ENCODE measurements at regions not wholly inside any gene's neighbourhood (a gene's known extent, or its start where the extent isn't known, plus 50 kb on each side); places are given as distances from the start of the nearest gene placed in this dataset.

- Histone ChIP-seq H3K27ac (ENCODE audit: low read length, poor library complexity, severe bottlenecking) (no peak overlapping the region), H4K8ac (ENCODE audit: low read length) (no peak overlapping the region), H4K91ac (ENCODE audit: low read length) (no peak overlapping the region), H3K14ac (ENCODE audit: low read length in 2 of 2) (no peak overlapping the region), H3K4me2 (ENCODE audit: low read length, poor library complexity, severe bottlenecking) (no peak overlapping the region), H3K18ac (ENCODE audit: low read depth in 1 of 2, low read length in 2 of 2) (no peak overlapping the region), H3K4me1 (ENCODE audit: control insufficient read depth, insufficient read depth, low read depth, low read length) (peaks cover 10% of the 10 kb centered on the region), H3K27me3 (ENCODE audit: control insufficient read depth in 1 of 2, insufficient read depth in 1 of 2, low read length in 2 of 2) (peaks cover 0 to 11% of the 10 kb centered on the region in 2 experiments), H3K4me3 (ENCODE audit: insufficient read depth in 1 of 2, low read depth in 1 of 2, low read length in 2 of 2) (no peak overlapping the region), H2BK5ac (ENCODE audit: low read depth, low read length, poor library complexity, severe bottlenecking) (no peak overlapping the region), H2AFZ (ENCODE audit: low read depth, low read length) (no peak overlapping the region), H3K9me3 (ENCODE audit: control insufficient read depth, low read length) (no peaks in the 10 kb centered on the region), H2BK15ac (ENCODE audit: low read depth, poor library complexity, severe bottlenecking) (no peak overlapping the region), H3K9ac (ENCODE audit: low read length) (no peak overlapping the region), H3K23ac (ENCODE audit: low read length in 2 of 2) (no peak overlapping the region), H2BK120ac (ENCODE audit: low read depth, low read length) (no peak overlapping the region), H2AK5ac (ENCODE audit: low read length, severe bottlenecking) (no peak overlapping the region), H3K4ac (ENCODE audit: low read depth in 1 of 2, low read length in 2 of 2) (no peak overlapping the region), H3K79me1 (replicated peaks; ENCODE audit: low read length, poor library complexity, severe bottlenecking) (no peaks in the 10 kb centered on the region), H3K36me3 (ENCODE audit: control insufficient read depth in 1 of 2, insufficient read depth in 2 of 2, low read depth in 1 of 2, low read length in 2 of 2) (no peaks in the 10 kb centered on the region), H2BK12ac (ENCODE audit: low read length in 2 of 2) (peak overlapping the region in 1 of 2 experiments; percentile 90)
- no peak for DNase-seq
Measured at GRCh38 chr6:167547328-167547692, 222.4 kb downstream of the TTLL2 start.

GRCh38 chr6:167547751-167548150 lies 222.9 kb downstream of the TTLL2 start:
- no peak overlapping the region for H3K4me2 ChIP-seq (ENCODE audit: low read length, poor library complexity, severe bottlenecking)
- no peak overlapping the region for H2BK15ac ChIP-seq (ENCODE audit: low read depth, poor library complexity, severe bottlenecking)
- no peak overlapping the region for H3K14ac ChIP-seq (ENCODE audit: low read length in 2 of 2)
- peaks cover 0 to 15% of the 10 kb centered on the region in 2 experiments for H3K27me3 ChIP-seq (ENCODE audit: control insufficient read depth in 1 of 2, insufficient read depth in 1 of 2, low read length in 2 of 2)
- WGBS: 49% methylated on average over 7 of the region's 7 CpGs
- H4K8ac ChIP-seq (ENCODE audit: low read length): no peak overlapping the region
- H3K9me3 ChIP-seq (ENCODE audit: control insufficient read depth, low read length): no peaks in the 10 kb centered on the region
- peak; percentile 26 for DNase-seq
- no peak overlapping the region for H3K9ac ChIP-seq (ENCODE audit: low read length)
- no peaks in the 10 kb centered on the region for H3K79me1 ChIP-seq (replicated peaks; ENCODE audit: low read length, poor library complexity, severe bottlenecking)
- H2BK120ac ChIP-seq (ENCODE audit: low read depth, low read length): no peak overlapping the region
- no peak overlapping the region for H3K18ac ChIP-seq (ENCODE audit: low read depth in 1 of 2, low read length in 2 of 2)
- no peak overlapping the region for H3K23ac ChIP-seq (ENCODE audit: low read length in 2 of 2)
- H3K4me3 ChIP-seq (ENCODE audit: insufficient read depth in 1 of 2, low read depth in 1 of 2, low read length in 2 of 2): no peak overlapping the region
- no peak overlapping the region for H2BK5ac ChIP-seq (ENCODE audit: low read depth, low read length, poor library complexity, severe bottlenecking)
- H2BK12ac ChIP-seq (ENCODE audit: low read length in 2 of 2): no peak overlapping the region
- no peak overlapping the region for H4K91ac ChIP-seq (ENCODE audit: low read length)
- no peak overlapping the region for H2AK5ac ChIP-seq (ENCODE audit: low read length, severe bottlenecking)
- no peak overlapping the region for H3K27ac ChIP-seq (ENCODE audit: low read length, poor library complexity, severe bottlenecking)
- no peak overlapping the region for H3K4ac ChIP-seq (ENCODE audit: low read depth in 1 of 2, low read length in 2 of 2)
- H3K36me3 ChIP-seq (ENCODE audit: control insufficient read depth in 1 of 2, insufficient read depth in 2 of 2, low read depth in 1 of 2, low read length in 2 of 2): no peaks in the 10 kb centered on the region
- peaks cover 10% of the 10 kb centered on the region for H3K4me1 ChIP-seq (ENCODE audit: control insufficient read depth, insufficient read depth, low read depth, low read length)
- no peak overlapping the region for H2AFZ ChIP-seq (ENCODE audit: low read depth, low read length)

- no peak overlapping the region for H2BK120ac ChIP-seq (ENCODE audit: low read depth, low read length)
- H3K9ac ChIP-seq (ENCODE audit: low read length): no peak overlapping the region
- no peak overlapping the region for H3K4ac ChIP-seq (ENCODE audit: low read depth in 1 of 2, low read length in 2 of 2)
- H2BK5ac ChIP-seq (ENCODE audit: low read depth, low read length, poor library complexity, severe bottlenecking): no peak overlapping the region
- DNase-seq: no peak
- no peak overlapping the region for H2AFZ ChIP-seq (ENCODE audit: low read depth, low read length)
- no peak overlapping the region for H4K8ac ChIP-seq (ENCODE audit: low read length)
- no peak overlapping the region for H3K23ac ChIP-seq (ENCODE audit: low read length in 2 of 2)
- H3K27ac ChIP-seq (ENCODE audit: low read length, poor library complexity, severe bottlenecking): no peak overlapping the region
- WGBS: 90% methylated on average over 5 of the region's 5 CpGs
- H3K9me3 ChIP-seq (ENCODE audit: control insufficient read depth, low read length): no peaks in the 10 kb centered on the region
- H3K4me1 ChIP-seq (ENCODE audit: control insufficient read depth, insufficient read depth, low read depth, low read length): peaks cover 9% of the 10 kb centered on the region
- H3K79me1 ChIP-seq (replicated peaks; ENCODE audit: low read length, poor library complexity, severe bottlenecking): no peaks in the 10 kb centered on the region
- H2BK12ac ChIP-seq (ENCODE audit: low read length in 2 of 2): no peak overlapping the region
- H3K14ac ChIP-seq (ENCODE audit: low read length in 2 of 2): no peak overlapping the region
- no peak overlapping the region for H4K91ac ChIP-seq (ENCODE audit: low read length)
- no peaks in the 10 kb centered on the region for H3K36me3 ChIP-seq (ENCODE audit: control insufficient read depth in 1 of 2, insufficient read depth in 2 of 2, low read depth in 1 of 2, low read length in 2 of 2)
- H3K27me3 ChIP-seq (ENCODE audit: control insufficient read depth in 1 of 2, insufficient read depth in 1 of 2, low read length in 2 of 2): peaks cover 0 to 15% of the 10 kb centered on the region in 2 experiments
- H3K18ac ChIP-seq (ENCODE audit: low read depth in 1 of 2, low read length in 2 of 2): no peak overlapping the region
- no peak overlapping the region for H3K4me3 ChIP-seq (ENCODE audit: insufficient read depth in 1 of 2, low read depth in 1 of 2, low read length in 2 of 2)
- no peak overlapping the region for H2AK5ac ChIP-seq (ENCODE audit: low read length, severe bottlenecking)
- no peak overlapping the region for H3K4me2 ChIP-seq (ENCODE audit: low read length, poor library complexity, severe bottlenecking)
- H2BK15ac ChIP-seq (ENCODE audit: low read depth, poor library complexity, severe bottlenecking): no peak overlapping the region
Measured at GRCh38 chr6:167548451-167548850, 223.6 kb downstream of the TTLL2 start.

GRCh38 chr6:167549213-167549612 lies 224.3 kb downstream of the TTLL2 start:
- no peak for DNase-seq

More at GRCh38 chr6:167549213-167549612, 224.3 kb downstream of the TTLL2 start:
- no peaks in the 10 kb centered on the region for H3K79me1 ChIP-seq (replicated peaks; ENCODE audit: low read length, poor library complexity, severe bottlenecking)
- H2AK5ac ChIP-seq (ENCODE audit: low read length, severe bottlenecking): no peak overlapping the region
- H3K18ac ChIP-seq (ENCODE audit: low read depth in 1 of 2, low read length in 2 of 2): no peak overlapping the region
- no peak overlapping the region for H3K4me2 ChIP-seq (ENCODE audit: low read length, poor library complexity, severe bottlenecking)
- H3K4me1 ChIP-seq (ENCODE audit: control insufficient read depth, insufficient read depth, low read depth, low read length): peaks cover 5% of the 10 kb centered on the region
- no peak overlapping the region for H3K9ac ChIP-seq (ENCODE audit: low read length)
- H3K14ac ChIP-seq (ENCODE audit: low read length in 2 of 2): peak overlapping the region in 1 of 2 experiments; percentile 45
- no peak overlapping the region for H4K8ac ChIP-seq (ENCODE audit: low read length)
- H2BK12ac ChIP-seq (ENCODE audit: low read length in 2 of 2): peak overlapping the region in 1 of 2 experiments; percentile 40
- H2BK120ac ChIP-seq (ENCODE audit: low read depth, low read length): no peak overlapping the region
- no peaks in the 10 kb centered on the region for H3K9me3 ChIP-seq (ENCODE audit: control insufficient read depth, low read length)
- 92% methylated on average over 9 of the region's 9 CpGs for WGBS
- H3K4me3 ChIP-seq (ENCODE audit: insufficient read depth in 1 of 2, low read depth in 1 of 2, low read length in 2 of 2): no peak overlapping the region
- H4K91ac ChIP-seq (ENCODE audit: low read length): no peak overlapping the region
- no peak overlapping the region for H3K27ac ChIP-seq (ENCODE audit: low read length, poor library complexity, severe bottlenecking)
- H3K23ac ChIP-seq (ENCODE audit: low read length in 2 of 2): no peak overlapping the region
- H3K4ac ChIP-seq (ENCODE audit: low read depth in 1 of 2, low read length in 2 of 2): no peak overlapping the region
- H3K27me3 ChIP-seq (ENCODE audit: control insufficient read depth in 1 of 2, insufficient read depth in 1 of 2, low read length in 2 of 2): peaks cover 0 to 15% of the 10 kb centered on the region in 2 experiments
- no peak overlapping the region for H2BK5ac ChIP-seq (ENCODE audit: low read depth, low read length, poor library complexity, severe bottlenecking)
- H2BK15ac ChIP-seq (ENCODE audit: low read depth, poor library complexity, severe bottlenecking): no peak overlapping the region
- H2AFZ ChIP-seq (ENCODE audit: low read depth, low read length): no peak overlapping the region
- H3K36me3 ChIP-seq (ENCODE audit: control insufficient read depth in 1 of 2, insufficient read depth in 2 of 2, low read depth in 1 of 2, low read length in 2 of 2): no peaks in the 10 kb centered on the region

All from mesenchymal stem cell (in vitro differentiated cells and primary cell).